A549 (cell line): ENCODE measurements at regions not wholly inside any gene's neighbourhood (a gene's known extent, or its start where the extent isn't known, plus 50 kb on each side); places are given as distances from the start of the nearest gene placed in this dataset.

Experiments
- ATAC-seq, 2 experiments: fragments of 200-7000 bp in 1 of 2; fragments of >200 bp in 1 of 2; cut with Nextera tagmentation in 1 of 2; cut with Tn5 transposase in 1 of 2; 3 replicates each; pipeline versions ENCODE4 v1.8.0 to v1.9.1; 2018 to 2020; ENCODE audit warnings: mild to moderate bottlenecking in 1 of 2, moderate library complexity in 1 of 2
- CTCF ChIA-PET: fragments of 300-600 bp; sonication (Branson Sonifier 250); formaldehyde crosslinking; extraction: SDS; loops from one replicate; lab custom pipeline; 2021; ENCODE audit warnings: antibody characterized with exemption, inconsistent platforms; lab: Yijun Ruan, JAX
- POLR2A ChIA-PET: fragments of 350-600 bp; formaldehyde crosslinking; extraction: SDS; loops from one replicate; lab custom pipeline; 2021; ENCODE audit warnings: antibody characterized with exemption, inconsistent platforms; lab: Yijun Ruan, JAX
- DNase-seq, 2 experiments: peaks; one replicate each; pipeline versions ENCODE4 v3.0.0 to v3.0.0-alpha.2; 2011 to 2016; ENCODE audit warnings: low read depth in 1 of 2, low spot score in 1 of 2
- FAIRE-seq: peaks from 2 replicates; lab custom pipeline; 2011; peaks lifted over from hg19 to GRCh38; lab: Jason Lieb, UNC
- H3K27ac ChIP-seq, 2 experiments: fragments of >200 bp; sonication (Bioruptor Twin); formaldehyde crosslinking; 3 replicates each; pipeline ENCODE4 v1.5.1; 2016 to 2017
- H3K4me1 ChIP-seq: fragments of >200 bp; sonication (Bioruptor Twin); formaldehyde crosslinking; 3 replicates; pipeline ENCODE4 v1.6.1; 2016
- H3K4me2 ChIP-seq: fragments of >200 bp; sonication (Bioruptor Twin); formaldehyde crosslinking; 3 replicates; pipeline ENCODE4 v1.6.1; 2016
- H3K4me3 ChIP-seq: fragments of >200 bp; sonication (Bioruptor Twin); formaldehyde crosslinking; 3 replicates; pipeline ENCODE4 v1.5.1; 2016
- H3K9me3 ChIP-seq: fragments of >200 bp; sonication (Bioruptor Twin); formaldehyde crosslinking; 3 replicates; pipeline ENCODE4 v1.6.1; 2016
- CBX2 ChIP-seq: fragments of 200-600 bp; sonication (generic); IDR thresholded peaks from 2 replicates; pipeline ENCODE4 v1.6.1; 2016; ENCODE audit warnings: low read depth, mild to moderate bottlenecking, borderline replicate concordance
- CBX8 ChIP-seq: fragments of 200-600 bp; sonication (generic); IDR thresholded peaks from 2 replicates; pipeline ENCODE4 v1.6.1; 2016
- CEBPB ChIP-seq, 2 experiments: fragments of >200 bp in 1 of 2; sonication (Bioruptor Twin) in 1 of 2; formaldehyde crosslinking in 1 of 2; IDR thresholded peaks; 2 replicates each; pipeline ENCODE4 v1.6.1; 2012 to 2016
- CHD2 ChIP-seq: fragments of 150-350 bp; IDR thresholded peaks from 2 replicates; pipeline ENCODE4 v1.6.1; 2014; ENCODE audit warnings: low read length; ENCODE audit not compliant: partially characterized antibody
- CHD4 ChIP-seq: fragments of 200-600 bp; sonication (generic); IDR thresholded peaks from 2 replicates; pipeline ENCODE4 v1.6.1; 2016; ENCODE audit warnings: antibody characterized with exemption, mild to moderate bottlenecking, borderline replicate concordance
- CTCF ChIP-seq: fragments of >200 bp; sonication (Bioruptor Twin); formaldehyde crosslinking; IDR thresholded peaks from 3 replicates; pipeline ENCODE4 v1.5.1; 2016
- EHMT2 ChIP-seq: fragments of 200-600 bp; sonication (generic); IDR thresholded peaks from 2 replicates; pipeline ENCODE4 v1.6.1; 2016; ENCODE audit warnings: antibody characterized with exemption, low read depth, mild to moderate bottlenecking, moderate library complexity
- EP300 ChIP-seq, 2 experiments: fragments of >200 bp; sonication (Bioruptor Twin); formaldehyde crosslinking; IDR thresholded peaks; 2 replicates in 1 of 2; 3 replicates in 1 of 2; pipeline ENCODE4 v1.6.1; 2016 to 2017
- FOSB ChIP-seq: fragments of 250-450 bp; sonication (Bioruptor Pico); IDR thresholded peaks from 2 replicates; pipeline ENCODE4 v1.5.0; 2020; ENCODE audit warnings: mild to moderate bottlenecking, moderate library complexity
- HOXA7 ChIP-seq: fragments of 250-450 bp; sonication (Bioruptor Pico); IDR thresholded peaks from 2 replicates; pipeline ENCODE4 v1.5.0; 2020; ENCODE audit warnings: mild to moderate bottlenecking, moderate library complexity
- JUNB ChIP-seq: fragments of >200 bp; sonication (Bioruptor Twin); formaldehyde crosslinking; IDR thresholded peaks from 2 replicates; pipeline ENCODE4 v1.6.1; 2016
- RAD21 ChIP-seq, 2 experiments: fragments of >200 bp in 1 of 2; sonication (Bioruptor Twin) in 1 of 2; formaldehyde crosslinking in 1 of 2; IDR thresholded peaks in 1 of 2; conservative IDR thresholded peaks in 1 of 2; 2 replicates in 1 of 2; 3 replicates in 1 of 2; pipeline ENCODE4 v1.6.1; 2012 to 2018; ENCODE audit warnings: inconsistent platforms in 1 of 2
- RARB ChIP-seq: fragments of 250-450 bp; sonication (Bioruptor Pico); IDR thresholded peaks from 2 replicates; pipeline ENCODE4 v1.8.0; 2021; ENCODE audit warnings: mild to moderate bottlenecking, moderate library complexity
- RCOR1 ChIP-seq: fragments of 150-350 bp; IDR thresholded peaks from 2 replicates; pipeline ENCODE4 v1.6.1; 2014; ENCODE audit warnings: antibody characterized with exemption, low read length, low read depth
- RFX5 ChIP-seq: fragments of 450-650 bp; IDR thresholded peaks from 2 replicates; pipeline ENCODE4 v1.7.1; 2014; ENCODE audit warnings: antibody characterized with exemption, mild to moderate bottlenecking, moderate library complexity
- SREBF2 ChIP-seq: fragments of 450-650 bp; IDR thresholded peaks from 2 replicates; pipeline ENCODE4 v1.6.1; 2014; ENCODE audit warnings: mild to moderate bottlenecking, moderate library complexity
- TP53 ChIP-seq: fragments of 250-450 bp; sonication (Bioruptor Pico); IDR thresholded peaks from 2 replicates; pipeline ENCODE4 v1.5.0; 2021; ENCODE audit warnings: mild to moderate bottlenecking, moderate library complexity
- WGBS: methylation state at CpG from one replicate; pipeline ENCODE4 v1.1.6; 2017; ENCODE audit errors: missing lambda C conversion rate; 5-methylcytosine and 5-hydroxymethylcytosine counted together
- TF ChIP-seq, protein P1 (sequence below): fragments of 250-450 bp; sonication (Bioruptor Pico); IDR thresholded peaks from 2 replicates; pipeline ENCODE4 v1.5.0; 2021; ENCODE audit warnings: mild to moderate bottlenecking, moderate library complexity, borderline replicate concordance
- TF ChIP-seq, protein P2 (sequence below): fragments of >200 bp; sonication (Bioruptor Twin); formaldehyde crosslinking; IDR thresholded peaks from 3 replicates; pipeline ENCODE4 v1.6.1; 2016
- TF ChIP-seq, protein P3 (sequence below): fragments of >200 bp; sonication (Bioruptor Twin); formaldehyde crosslinking; IDR thresholded peaks from 2 replicates; pipeline ENCODE4 v1.6.1; 2016

DNA sequence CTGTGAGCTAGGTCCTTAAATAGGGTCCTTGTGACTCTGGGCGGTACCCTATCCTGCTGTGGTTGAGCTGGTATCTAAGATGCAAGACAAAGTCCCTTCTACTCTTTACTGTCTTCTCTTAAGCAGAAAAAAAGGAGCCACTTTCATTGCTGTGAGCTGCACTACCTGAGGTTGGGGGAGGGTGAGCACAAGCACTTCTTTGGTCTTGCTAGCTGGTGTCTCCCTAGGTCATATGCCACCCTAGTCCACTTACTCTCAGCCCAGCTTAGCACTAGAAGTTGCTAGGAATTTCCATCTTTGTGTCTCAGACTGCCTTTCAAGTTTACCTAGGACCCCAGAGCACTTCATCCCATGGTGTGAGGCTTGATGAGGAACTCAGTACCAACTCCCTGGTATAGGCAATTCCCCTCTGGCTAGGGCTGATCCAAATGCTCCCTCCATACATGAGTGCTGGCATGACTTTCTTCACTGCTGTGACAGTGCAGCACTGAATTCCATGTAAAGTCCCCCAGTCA is 343.6 kb upstream of the CT83 start:
- no peak overlapping the region for H3K4me2 ChIP-seq
- POLR2A ChIA-PET, result no interaction called here
- no peak for TF ChIP-seq RARB (CRISPR knock-in tag)
- no peak for TF ChIP-seq EHMT2
- no peak for TF ChIP-seq TP53
- TF ChIP-seq RCOR1, result no peak
- TF ChIP-seq CTCF, result no peak
- TF ChIP-seq FOSB, result no peak
- no peak for TF ChIP-seq CBX2
- TF ChIP-seq HOXA7 (CRISPR knock-in tag), result no peak
- no peak for TF ChIP-seq CEBPB (IDR thresholded peaks at IDR 0.05)
- no peak for TF ChIP-seq CHD4
- TF ChIP-seq CHD2, result no peak
- no peak for TF ChIP-seq EP300 (IDR thresholded peaks at IDR 0.05)
- TF ChIP-seq, all 56 proteins: peak for 0
- Histone ChIP-seq H3K27ac (no peak overlapping the region), H3K4me1 (no peaks in the 10 kb centered on the region), H3K9me3 (no peaks in the 10 kb centered on the region), H3K4me3 (no peak overlapping the region)
- FAIRE-seq (no peak), DNase-seq (no peak), ATAC-seq (no peak)
- CTCF ChIA-PET, result no interaction called here
- no CpG with 5 or more reads among the region's 1 CpG for WGBS

DNA sequence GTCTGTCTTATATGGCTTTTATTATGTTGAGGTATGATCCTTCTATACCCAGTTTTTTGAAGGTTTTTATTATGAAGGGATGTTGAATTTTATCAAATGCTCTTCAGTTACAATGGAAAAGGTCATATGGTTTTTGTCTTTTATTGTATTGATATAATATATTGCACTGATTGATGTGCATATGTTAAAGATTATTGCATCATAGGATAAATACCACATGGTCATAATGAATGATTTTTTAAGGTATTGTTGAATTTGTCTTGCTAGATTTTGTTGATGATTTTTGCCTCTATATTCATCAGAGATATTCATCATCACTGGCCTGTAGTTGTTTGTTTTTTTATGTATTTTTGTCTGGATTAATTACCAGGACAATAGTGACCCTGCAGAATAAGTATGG is 339.2 kb upstream of the CT83 start:
- no peak overlapping the region for H3K4me2 ChIP-seq
- no peak overlapping the region for H3K27ac ChIP-seq
- no peaks in the 10 kb centered on the region for H3K4me1 ChIP-seq
- no peak overlapping the region for H3K4me3 ChIP-seq
- FAIRE-seq (peak; percentile 80), ATAC-seq (no peak), DNase-seq (no peak)
- TF ChIP-seq EP300 (IDR thresholded peaks at IDR 0.05), result no peak
- TF ChIP-seq SREBF2, result no peak
- H3K9me3 ChIP-seq, result no peaks in the 10 kb centered on the region
- ChIA-PET CTCF (no interaction called here), POLR2A (no interaction called here)

- H3K4me1 ChIP-seq, result no peaks in the 10 kb centered on the region
- TF ChIP-seq RFX5 (no peak), RAD21 (conservative IDR thresholded peaks at IDR 0.05 in 1 of 2, IDR thresholded peaks at IDR 0.05 in 1 of 2) (no peak), CBX8 (no peak), JUNB (no peak)
- TF ChIP-seq, protein P1, sequence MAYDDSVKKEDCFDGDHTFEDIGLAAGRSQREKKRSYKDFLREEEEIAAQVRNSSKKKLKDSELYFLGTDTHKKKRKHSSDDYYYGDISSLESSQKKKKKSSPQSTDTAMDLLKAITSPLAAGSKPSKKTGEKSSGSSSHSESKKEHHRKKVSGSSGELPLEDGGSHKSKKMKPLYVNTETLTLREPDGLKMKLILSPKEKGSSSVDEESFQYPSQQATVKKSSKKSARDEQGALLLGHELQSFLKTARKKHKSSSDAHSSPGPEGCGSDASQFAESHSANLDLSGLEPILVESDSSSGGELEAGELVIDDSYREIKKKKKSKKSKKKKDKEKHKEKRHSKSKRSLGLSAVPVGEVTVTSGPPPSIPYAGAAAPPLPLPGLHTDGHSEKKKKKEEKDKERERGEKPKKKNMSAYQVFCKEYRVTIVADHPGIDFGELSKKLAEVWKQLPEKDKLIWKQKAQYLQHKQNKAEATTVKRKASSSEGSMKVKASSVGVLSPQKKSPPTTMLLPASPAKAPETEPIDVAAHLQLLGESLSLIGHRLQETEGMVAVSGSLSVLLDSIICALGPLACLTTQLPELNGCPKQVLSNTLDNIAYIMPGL (CRISPR knock-in tag), result no peak
- TF ChIP-seq, protein P2, sequence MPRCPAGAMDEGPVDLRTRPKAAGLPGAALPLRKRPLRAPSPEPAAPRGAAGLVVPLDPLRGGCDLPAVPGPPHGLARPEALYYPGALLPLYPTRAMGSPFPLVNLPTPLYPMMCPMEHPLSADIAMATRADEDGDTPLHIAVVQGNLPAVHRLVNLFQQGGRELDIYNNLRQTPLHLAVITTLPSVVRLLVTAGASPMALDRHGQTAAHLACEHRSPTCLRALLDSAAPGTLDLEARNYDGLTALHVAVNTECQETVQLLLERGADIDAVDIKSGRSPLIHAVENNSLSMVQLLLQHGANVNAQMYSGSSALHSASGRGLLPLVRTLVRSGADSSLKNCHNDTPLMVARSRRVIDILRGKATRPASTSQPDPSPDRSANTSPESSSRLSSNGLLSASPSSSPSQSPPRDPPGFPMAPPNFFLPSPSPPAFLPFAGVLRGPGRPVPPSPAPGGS, result no peak
- TF ChIP-seq, protein P3, sequence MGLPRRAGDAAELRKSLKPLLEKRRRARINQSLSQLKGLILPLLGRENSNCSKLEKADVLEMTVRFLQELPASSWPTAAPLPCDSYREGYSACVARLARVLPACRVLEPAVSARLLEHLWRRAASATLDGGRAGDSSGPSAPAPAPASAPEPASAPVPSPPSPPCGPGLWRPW, result no peak
- TF ChIP-seq, all 56 proteins: peak for 0
- WGBS, result 2% methylated on average over 4 of the region's 4 CpGs
- no peak overlapping the region for H3K4me3 ChIP-seq
- H3K9me3 ChIP-seq, result no peaks in the 10 kb centered on the region
- H3K4me2 ChIP-seq, result no peak overlapping the region
- ATAC-seq (no peak), FAIRE-seq (no peak), DNase-seq (no peak)
- CTCF ChIA-PET, result no interaction called here
- POLR2A ChIA-PET, result no interaction called here
- H3K27ac ChIP-seq, result no peak overlapping the region
Observed at GRCh38 chrX:116781926-116782325, 319.1 kb upstream of the CT83 start.
